ENCODE measurements at regions not wholly inside any gene's neighbourhood (a gene's known extent, or its start where the extent isn't known, plus 50 kb on each side); places are given as distances from the start of the nearest gene placed in this dataset.

DNA sequence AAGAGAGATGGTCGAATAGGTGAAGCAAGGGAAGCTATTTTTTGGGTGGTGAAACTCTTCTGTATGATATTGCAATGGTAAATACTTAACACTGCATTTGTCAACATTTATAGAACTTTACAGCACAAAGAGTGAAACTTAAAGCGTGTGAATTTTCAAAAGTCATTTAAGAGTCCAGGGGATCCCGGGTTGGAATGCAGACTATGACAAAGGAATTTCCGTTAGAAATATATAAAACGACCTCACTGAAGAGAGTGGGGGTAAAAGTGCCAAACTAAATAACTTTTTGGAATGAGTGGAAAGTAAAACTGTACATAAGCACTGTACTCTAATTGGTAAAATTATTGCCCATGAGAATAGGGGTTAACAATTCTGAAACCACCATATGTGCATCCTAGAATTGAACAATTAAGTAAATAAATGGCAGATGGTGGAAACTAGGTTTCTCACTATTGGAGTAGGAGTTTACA lies 191.0 kb upstream of the FN1 start:
- TF ChIP-seq, protein P1, sequence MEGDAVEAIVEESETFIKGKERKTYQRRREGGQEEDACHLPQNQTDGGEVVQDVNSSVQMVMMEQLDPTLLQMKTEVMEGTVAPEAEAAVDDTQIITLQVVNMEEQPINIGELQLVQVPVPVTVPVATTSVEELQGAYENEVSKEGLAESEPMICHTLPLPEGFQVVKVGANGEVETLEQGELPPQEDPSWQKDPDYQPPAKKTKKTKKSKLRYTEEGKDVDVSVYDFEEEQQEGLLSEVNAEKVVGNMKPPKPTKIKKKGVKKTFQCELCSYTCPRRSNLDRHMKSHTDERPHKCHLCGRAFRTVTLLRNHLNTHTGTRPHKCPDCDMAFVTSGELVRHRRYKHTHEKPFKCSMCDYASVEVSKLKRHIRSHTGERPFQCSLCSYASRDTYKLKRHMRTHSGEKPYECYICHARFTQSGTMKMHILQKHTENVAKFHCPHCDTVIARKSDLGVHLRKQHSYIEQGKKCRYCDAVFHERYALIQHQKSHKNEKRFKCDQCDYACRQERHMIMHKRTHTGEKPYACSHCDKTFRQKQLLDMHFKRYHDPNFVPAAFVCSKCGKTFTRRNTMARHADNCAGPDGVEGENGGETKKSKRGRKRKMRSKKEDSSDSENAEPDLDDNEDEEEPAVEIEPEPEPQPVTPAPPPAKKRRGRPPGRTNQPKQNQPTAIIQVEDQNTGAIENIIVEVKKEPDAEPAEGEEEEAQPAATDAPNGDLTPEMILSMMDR (IDR thresholded peaks at IDR 0.05; ENCODE audit: insufficient read depth, low read length), result no peak
- TF ChIP-seq POLR2AphosphoS5 (IDR thresholded peaks at IDR 0.05; ENCODE audit: low read depth) (no peak), GABPA (IDR thresholded peaks at IDR 0.05; ENCODE audit: low read depth) (no peak), SPI1 (IDR thresholded peaks at IDR 0.05; ENCODE audit: borderline replicate concordance, low read depth) (no peak)
- TF ChIP-seq, protein P2, sequence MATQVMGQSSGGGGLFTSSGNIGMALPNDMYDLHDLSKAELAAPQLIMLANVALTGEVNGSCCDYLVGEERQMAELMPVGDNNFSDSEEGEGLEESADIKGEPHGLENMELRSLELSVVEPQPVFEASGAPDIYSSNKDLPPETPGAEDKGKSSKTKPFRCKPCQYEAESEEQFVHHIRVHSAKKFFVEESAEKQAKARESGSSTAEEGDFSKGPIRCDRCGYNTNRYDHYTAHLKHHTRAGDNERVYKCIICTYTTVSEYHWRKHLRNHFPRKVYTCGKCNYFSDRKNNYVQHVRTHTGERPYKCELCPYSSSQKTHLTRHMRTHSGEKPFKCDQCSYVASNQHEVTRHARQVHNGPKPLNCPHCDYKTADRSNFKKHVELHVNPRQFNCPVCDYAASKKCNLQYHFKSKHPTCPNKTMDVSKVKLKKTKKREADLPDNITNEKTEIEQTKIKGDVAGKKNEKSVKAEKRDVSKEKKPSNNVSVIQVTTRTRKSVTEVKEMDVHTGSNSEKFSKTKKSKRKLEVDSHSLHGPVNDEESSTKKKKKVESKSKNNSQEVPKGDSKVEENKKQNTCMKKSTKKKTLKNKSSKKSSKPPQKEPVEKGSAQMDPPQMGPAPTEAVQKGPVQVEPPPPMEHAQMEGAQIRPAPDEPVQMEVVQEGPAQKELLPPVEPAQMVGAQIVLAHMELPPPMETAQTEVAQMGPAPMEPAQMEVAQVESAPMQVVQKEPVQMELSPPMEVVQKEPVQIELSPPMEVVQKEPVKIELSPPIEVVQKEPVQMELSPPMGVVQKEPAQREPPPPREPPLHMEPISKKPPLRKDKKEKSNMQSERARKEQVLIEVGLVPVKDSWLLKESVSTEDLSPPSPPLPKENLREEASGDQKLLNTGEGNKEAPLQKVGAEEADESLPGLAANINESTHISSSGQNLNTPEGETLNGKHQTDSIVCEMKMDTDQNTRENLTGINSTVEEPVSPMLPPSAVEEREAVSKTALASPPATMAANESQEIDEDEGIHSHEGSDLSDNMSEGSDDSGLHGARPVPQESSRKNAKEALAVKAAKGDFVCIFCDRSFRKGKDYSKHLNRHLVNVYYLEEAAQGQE (IDR thresholded peaks at IDR 0.05; ENCODE audit: insufficient replicate concordance, low read depth), result no peak

DNA sequence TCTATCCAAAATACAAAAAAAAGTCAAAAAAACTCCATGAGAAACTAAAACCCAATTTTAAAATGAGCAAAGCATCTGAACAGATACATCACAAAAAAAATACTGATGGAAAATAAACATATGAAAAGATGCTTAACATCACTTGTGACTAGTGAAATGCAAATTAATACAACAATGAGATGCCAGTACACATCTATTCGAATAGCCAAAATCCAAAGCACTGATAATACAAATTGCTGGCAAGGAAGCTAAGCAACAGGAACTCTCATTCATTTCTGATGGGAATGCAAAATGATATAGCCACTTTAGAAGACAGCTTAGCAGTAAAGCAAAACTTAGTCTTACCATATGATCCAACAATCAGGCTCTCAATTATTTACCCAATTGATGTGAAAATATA lies 190.2 kb upstream of the FN1 start:
- H3K4me3 ChIP-seq (replicated peaks; ENCODE audit: insufficient read depth, low read length), result no peak overlapping the region
- no peak for TF ChIP-seq GABPA (IDR thresholded peaks at IDR 0.05; ENCODE audit: low read depth)
- TF ChIP-seq, protein P1 (IDR thresholded peaks at IDR 0.05; ENCODE audit: insufficient read depth, low read length), result no peak
- TF ChIP-seq POLR2AphosphoS5 (IDR thresholded peaks at IDR 0.05; ENCODE audit: low read depth), result no peak
- no peak for TF ChIP-seq SPI1 (IDR thresholded peaks at IDR 0.05; ENCODE audit: borderline replicate concordance, low read depth)
- TF ChIP-seq, protein P2 (IDR thresholded peaks at IDR 0.05; ENCODE audit: insufficient replicate concordance, low read depth), result no peak
- no peaks in the 10 kb centered on the region for H3K27me3 ChIP-seq (ENCODE audit: insufficient read depth, poor library complexity, severe bottlenecking)
- DNase-seq (ENCODE audit: low read depth in 1 of 2, low spot score in 1 of 2), result no peak
- H3K27ac ChIP-seq (replicated peaks), result no peak overlapping the region

More for the DNA sequence above, 191.0 kb upstream of the FN1 start:
- no peak overlapping the region for H3K27ac ChIP-seq (replicated peaks)
- DNase-seq (ENCODE audit: low read depth in 1 of 2, low spot score in 1 of 2), result no peak
- no peaks in the 10 kb centered on the region for H3K27me3 ChIP-seq (ENCODE audit: insufficient read depth, poor library complexity, severe bottlenecking)
- H3K4me3 ChIP-seq (replicated peaks; ENCODE audit: insufficient read depth, low read length), result no peak overlapping the region

DNA sequence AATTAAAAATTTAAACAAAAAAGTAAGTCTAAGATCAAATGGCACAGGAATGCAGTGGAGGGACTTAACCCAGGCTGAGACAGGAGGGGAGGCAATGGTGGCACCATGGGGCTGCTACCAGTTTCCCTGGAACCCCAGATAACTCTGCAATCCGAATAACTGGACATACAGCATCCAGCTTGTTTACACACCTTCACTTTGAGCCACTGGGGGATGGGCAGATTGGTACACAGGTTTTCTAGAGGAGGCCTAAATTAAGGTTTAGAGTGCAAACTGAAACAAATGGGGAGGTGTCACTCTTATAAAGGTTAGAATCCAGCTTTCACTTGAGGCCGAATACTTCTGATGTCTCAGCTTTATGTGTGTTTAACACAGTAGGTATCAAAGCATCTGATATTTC lies 189.3 kb upstream of the FN1 start:
- DNase-seq (ENCODE audit: low read depth in 1 of 2, low spot score in 1 of 2), result no peak
- no peak overlapping the region for H3K4me3 ChIP-seq (replicated peaks; ENCODE audit: insufficient read depth, low read length)
- H3K27me3 ChIP-seq (ENCODE audit: insufficient read depth, poor library complexity, severe bottlenecking), result no peaks in the 10 kb centered on the region
- H3K27ac ChIP-seq (replicated peaks), result no peak overlapping the region
- TF ChIP-seq POLR2AphosphoS5 (IDR thresholded peaks at IDR 0.05; ENCODE audit: low read depth) (no peak), GABPA (IDR thresholded peaks at IDR 0.05; ENCODE audit: low read depth) (no peak), SPI1 (IDR thresholded peaks at IDR 0.05; ENCODE audit: borderline replicate concordance, low read depth) (no peak)
- TF ChIP-seq, protein P2 (IDR thresholded peaks at IDR 0.05; ENCODE audit: insufficient replicate concordance, low read depth), result no peak
- TF ChIP-seq, protein P1 (IDR thresholded peaks at IDR 0.05; ENCODE audit: insufficient read depth, low read length), result no peak

All from HL-60 (cell line).